KMS-11 (cell line): ENCODE measurements at regions not wholly inside any gene's neighbourhood (a gene's known extent, or its start where the extent isn't known, plus 50 kb on each side); places are given as distances from the start of the nearest gene placed in this dataset.

Source experiments
- H2AFZ ChIP-seq: fragments of 200-600 bp; sonication (generic); 2 replicates; pipeline ENCODE4 v1.6.1; 2016; ENCODE audit warnings: antibody characterized with exemption, mixed run types, low read depth
- H3K27ac ChIP-seq: fragments of 200-600 bp; sonication (generic); 2 replicates; pipeline ENCODE4 v1.6.1; 2016; ENCODE audit warnings: mild to moderate bottlenecking, mixed run types
- H3K27me3 ChIP-seq: fragments of 200-600 bp; sonication (generic); 2 replicates; pipeline ENCODE4 v1.6.1; 2017; ENCODE audit warnings: mild to moderate bottlenecking, low read depth, mixed run types, moderate library complexity; ENCODE audit not compliant: insufficient read depth
- H3K36me3 ChIP-seq: fragments of 200-600 bp; sonication (generic); 2 replicates; pipeline ENCODE4 v1.6.1; 2017; ENCODE audit warnings: mild to moderate bottlenecking, mixed run types; ENCODE audit not compliant: insufficient read depth
- H3K4me1 ChIP-seq: fragments of 200-600 bp; sonication (generic); 2 replicates; pipeline ENCODE4 v1.6.1; 2016; ENCODE audit warnings: mild to moderate bottlenecking, low read depth, mixed run types; ENCODE audit not compliant: poor library complexity, severe bottlenecking
- H3K4me2 ChIP-seq: fragments of 200-600 bp; sonication (generic); 2 replicates; pipeline ENCODE4 v1.7.0; 2016; ENCODE audit warnings: mild to moderate bottlenecking, mixed run types
- H3K4me3 ChIP-seq: fragments of 200-600 bp; sonication (generic); IDR thresholded peaks from 2 replicates; pipeline ENCODE4 v1.6.1; 2017; ENCODE audit warnings: low read depth, low read length, mixed read lengths; ENCODE audit not compliant: insufficient read depth
- H3K79me2 ChIP-seq: fragments of 200-600 bp; sonication (generic); 2 replicates; pipeline ENCODE4 v1.6.1; 2016; ENCODE audit warnings: low read depth, mixed run types; ENCODE audit not compliant: insufficient read depth
- H3K9ac ChIP-seq: fragments of 200-600 bp; sonication (generic); 2 replicates; pipeline ENCODE4 v1.6.1; 2016; ENCODE audit warnings: mild to moderate bottlenecking, mixed run types
- H4K20me1 ChIP-seq: fragments of 200-600 bp; sonication (generic); 2 replicates; pipeline ENCODE4 v1.6.1; 2016; ENCODE audit warnings: mild to moderate bottlenecking, mixed run types; ENCODE audit not compliant: insufficient read depth
- CTCF ChIP-seq: fragments of 200-600 bp; sonication (generic); conservative IDR thresholded peaks from 2 replicates; pipeline ENCODE4 v1.6.1; 2017; ENCODE audit warnings: low read depth, mild to moderate bottlenecking, antibody characterized with exemption, low read length, moderate library complexity, mixed read lengths

GRCh38 chr9:85237478-85237877 is 504.3 kb downstream of the AGTPBP1 start:
- H3K9ac ChIP-seq: no peak overlapping the region
- H4K20me1 ChIP-seq: no peaks in the 10 kb centered on the region
- H3K4me2 ChIP-seq: no peak overlapping the region
- H3K79me2 ChIP-seq: no peaks in the 10 kb centered on the region
- no peak overlapping the region for H3K27ac ChIP-seq
- no peaks in the 10 kb centered on the region for H3K27me3 ChIP-seq
- no peak overlapping the region for H2AFZ ChIP-seq
- TF ChIP-seq CTCF: no peak
- no peaks in the 10 kb centered on the region for H3K36me3 ChIP-seq
- H3K4me1 ChIP-seq: no peaks in the 10 kb centered on the region
- H3K4me3 ChIP-seq: no peak overlapping the region

GRCh38 chr9:85230081-85230480 is 511.7 kb downstream of the AGTPBP1 start:
- Histone ChIP-seq H3K4me2 (no peak overlapping the region), H4K20me1 (no peaks in the 10 kb centered on the region), H3K27ac (no peak overlapping the region), H3K36me3 (no peaks in the 10 kb centered on the region), H2AFZ (no peak overlapping the region), H3K27me3 (no peaks in the 10 kb centered on the region), H3K9ac (no peak overlapping the region), H3K79me2 (no peaks in the 10 kb centered on the region), H3K4me3 (no peak overlapping the region), H3K4me1 (no peaks in the 10 kb centered on the region)
- TF ChIP-seq CTCF: no peak

- no peak overlapping the region for H3K4me2 ChIP-seq
- no peak overlapping the region for H3K27ac ChIP-seq
- H3K27me3 ChIP-seq: no peaks in the 10 kb centered on the region
- no peaks in the 10 kb centered on the region for H3K4me1 ChIP-seq
- no peaks in the 10 kb centered on the region for H3K36me3 ChIP-seq
- H3K4me3 ChIP-seq: no peak overlapping the region
- H3K79me2 ChIP-seq: no peaks in the 10 kb centered on the region
- no peak overlapping the region for H3K9ac ChIP-seq
- no peak overlapping the region for H2AFZ ChIP-seq
- TF ChIP-seq CTCF: no peak
- no peaks in the 10 kb centered on the region for H4K20me1 ChIP-seq
These were observed 513.5 kb downstream of the AGTPBP1 start for GRCh38 chr9:85228111-85228855.

GRCh38 chr9:85225180-85225579 is 516.6 kb downstream of the AGTPBP1 start:
- H2AFZ ChIP-seq: no peak overlapping the region
- no peak overlapping the region for H3K27ac ChIP-seq
- no peak overlapping the region for H3K9ac ChIP-seq
- no peaks in the 10 kb centered on the region for H3K36me3 ChIP-seq
- no peak overlapping the region for H3K4me2 ChIP-seq
- no peaks in the 10 kb centered on the region for H3K27me3 ChIP-seq
- no peaks in the 10 kb centered on the region for H4K20me1 ChIP-seq
- TF ChIP-seq CTCF: no peak
- no peaks in the 10 kb centered on the region for H3K79me2 ChIP-seq
- H3K4me1 ChIP-seq: no peaks in the 10 kb centered on the region
- no peak overlapping the region for H3K4me3 ChIP-seq
